NCI-H1436 treated with DMSO at 0.1 percent for 48 hours (cell line): ENCODE measurements at regions not wholly inside any gene's neighbourhood (a gene's known extent, or its start where the extent isn't known, plus 50 kb on each side); places are given as distances from the start of the nearest gene placed in this dataset.
"Not testable (repeated sequence)": the region's sequence is repeated elsewhere in the genome, so short reads cannot be mapped to it uniquely, and the experiment has no call there.

Experiments used
- DNase-seq: peaks from one replicate; lab custom pipeline; 2025; lab: John Stamatoyannopoulos, UW

GRCh38 chr4:138439143-138439581 lies 197.0 kb upstream of the SLC7A11 start:
- no peak for DNase-seq

GRCh38 chr4:138438608-138439007 lies 196.5 kb upstream of the SLC7A11 start:
- no peak for DNase-seq

GRCh38 chr4:138437263-138437851 lies 195.2 kb upstream of the SLC7A11 start:
- DNase-seq, result no peak

- not testable (repeated sequence) for DNase-seq
Measured at GRCh38 chr4:138435733-138436132, 193.6 kb upstream of the SLC7A11 start.

- not testable (repeated sequence) for DNase-seq
Measured at GRCh38 chr4:138435046-138435445, 192.9 kb upstream of the SLC7A11 start.

- DNase-seq, result no peak
Measured at GRCh38 chr4:138428611-138429010, 186.5 kb upstream of the SLC7A11 start.

GRCh38 chr4:138426786-138427185 lies 184.6 kb upstream of the SLC7A11 start:
- no peak for DNase-seq

GRCh38 chr4:138420471-138420870 lies 178.3 kb upstream of the SLC7A11 start:
- DNase-seq, result no peak

GRCh38 chr4:138414202-138414601 lies 172.1 kb upstream of the SLC7A11 start:
- no peak for DNase-seq

- DNase-seq, result no peak
Measured at GRCh38 chr4:138413273-138413672, 171.1 kb upstream of the SLC7A11 start.

GRCh38 chr4:138412847-138413246 lies 170.7 kb upstream of the SLC7A11 start:
- no peak for DNase-seq

- DNase-seq, result no peak
Measured at GRCh38 chr4:138410266-138410665, 168.1 kb upstream of the SLC7A11 start.

GRCh38 chr4:138409670-138410069 lies 167.5 kb upstream of the SLC7A11 start:
- DNase-seq, result no peak

- no peak for DNase-seq
Measured at GRCh38 chr4:138408758-138409157, 166.6 kb upstream of the SLC7A11 start.

GRCh38 chr4:138407329-138407728 lies 165.2 kb upstream of the SLC7A11 start:
- DNase-seq, result no peak

GRCh38 chr4:138406876-138407275 lies 164.7 kb upstream of the SLC7A11 start:
- DNase-seq, result no peak

- no peak for DNase-seq
Measured at GRCh38 chr4:138405934-138406567, 163.9 kb upstream of the SLC7A11 start.

- no peak for DNase-seq
Measured at GRCh38 chr4:138405466-138405891, 163.3 kb upstream of the SLC7A11 start.

GRCh38 chr4:138404801-138405200 lies 162.7 kb upstream of the SLC7A11 start:
- no peak for DNase-seq

- no peak for DNase-seq
Measured at GRCh38 chr4:138404251-138404650, 162.1 kb upstream of the SLC7A11 start.

GRCh38 chr4:138401334-138401733 lies 159.2 kb upstream of the SLC7A11 start:
- DNase-seq, result no peak

- no peak for DNase-seq
Measured at GRCh38 chr4:138400543-138400942, 158.4 kb upstream of the SLC7A11 start.

GRCh38 chr4:138400066-138400465 lies 157.9 kb upstream of the SLC7A11 start:
- DNase-seq, result no peak

- no peak for DNase-seq
Measured at GRCh38 chr4:138399081-138399480, 156.9 kb upstream of the SLC7A11 start.
